Lower lobe of right lung (tissue), 2 donors: ENCODE measurements at regions not wholly inside any gene's neighbourhood (a gene's known extent, or its start where the extent isn't known, plus 50 kb on each side); places are given as distances from the start of the nearest gene placed in this dataset.

Experiments used
- ATAC-seq, 2 donors: fragments of 200-7000 bp; cut with Tn5 transposase; one replicate each; pipeline ENCODE4 v1.9.1; 2020 to 2022; ENCODE audit warnings: mild to moderate bottlenecking in 2 of 2, moderate library complexity in 2 of 2
- DNase-seq: peaks from one replicate; pipeline ENCODE4 v3.0.0-alpha.2; 2020
- H3K27ac ChIP-seq: fragments of 200-600 bp; one replicate; pipeline ENCODE4 v1.8.0; 2022
- H3K27me3 ChIP-seq: fragments of 200-600 bp; one replicate; pipeline ENCODE4 v1.8.0; 2022; ENCODE audit warnings: low read depth
- H3K36me3 ChIP-seq: fragments of 200-600 bp; one replicate; pipeline ENCODE4 v1.8.0; 2022; ENCODE audit warnings: mild to moderate bottlenecking
- H3K4me1 ChIP-seq: fragments of 200-600 bp; one replicate; pipeline ENCODE4 v1.8.0; 2022
- H3K4me3 ChIP-seq: fragments of 200-600 bp; one replicate; pipeline ENCODE4 v1.8.0; 2022; ENCODE audit warnings: mild to moderate bottlenecking
- H3K9me3 ChIP-seq: fragments of 200-600 bp; one replicate; pipeline ENCODE4 v1.8.0; 2022
- CTCF ChIP-seq: fragments of 200-600 bp; IDR thresholded peaks from one replicate; pipeline ENCODE4 v1.8.0; 2022; ENCODE audit warnings: antibody characterized with exemption, mild to moderate bottlenecking
- intact Hi-C: fragments of 100-400 bp; cut with DNase I; formaldehyde crosslinking; loops from one replicate; pipeline ENCODE4 v1.11.0; 2022
- donor health status: DM: no; HTN: yes; CAD: no; lungs with severe emphysema.

DNA sequence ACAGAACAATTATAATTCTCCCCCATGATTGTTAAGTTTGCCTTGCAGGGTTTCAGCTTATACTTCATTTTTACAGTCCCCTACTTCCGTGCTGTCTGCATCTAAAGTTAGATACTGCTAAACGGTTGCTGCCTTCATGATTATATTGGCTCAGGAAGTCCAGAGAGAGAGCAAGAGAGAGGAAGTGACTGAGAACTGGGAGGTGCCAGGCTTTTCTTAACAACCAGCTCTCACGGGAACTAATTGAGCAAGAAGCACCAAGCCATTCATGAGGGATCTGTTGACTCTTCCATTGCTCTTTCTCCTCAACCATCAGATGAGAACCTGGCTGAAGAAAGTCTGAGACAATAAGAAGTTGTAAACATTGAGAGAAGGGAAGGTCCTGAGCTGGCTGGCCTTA, 125.5 kb upstream of the SIX2 start:
- Histone ChIP-seq H3K4me3 (no peak overlapping the region), H3K9me3 (no peaks in the 10 kb centered on the region), H3K27ac (no peak overlapping the region), H3K36me3 (no peaks in the 10 kb centered on the region), H3K4me1 (no peaks in the 10 kb centered on the region), H3K27me3 (no peaks in the 10 kb centered on the region)
- DNase-seq (no peak), ATAC-seq (peak in 1 of 2 donors; percentile 49)
- intact Hi-C loops, result no loop called here
- no peak for TF ChIP-seq CTCF

DNA sequence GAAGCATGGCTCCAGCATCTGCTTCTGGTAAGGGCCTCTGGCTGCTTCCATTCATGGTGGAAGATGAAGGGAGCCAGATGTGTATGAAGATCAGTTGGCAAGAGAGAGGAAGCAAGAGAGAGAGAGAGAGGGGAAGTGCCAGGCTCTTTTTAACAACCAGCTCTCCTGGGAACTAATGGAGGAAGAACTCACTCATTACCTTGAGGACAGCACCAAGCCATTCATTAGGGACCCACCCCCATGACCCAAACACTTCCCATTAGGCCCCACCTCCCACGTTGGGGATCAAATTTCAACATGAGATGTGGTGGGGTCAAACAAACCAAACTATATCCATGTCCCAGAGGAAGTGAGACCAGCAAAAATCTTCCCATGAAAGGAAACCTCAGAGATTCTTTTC, 124.8 kb upstream of the SIX2 start:
- Histone ChIP-seq H3K27me3 (no peaks in the 10 kb centered on the region), H3K4me3 (no peak overlapping the region), H3K36me3 (no peaks in the 10 kb centered on the region), H3K4me1 (no peaks in the 10 kb centered on the region), H3K9me3 (no peaks in the 10 kb centered on the region), H3K27ac (no peak overlapping the region)
- TF ChIP-seq CTCF, result no peak
- DNase-seq, result no peak
- ATAC-seq, result no peak
- intact Hi-C loops, result no loop called here

DNA sequence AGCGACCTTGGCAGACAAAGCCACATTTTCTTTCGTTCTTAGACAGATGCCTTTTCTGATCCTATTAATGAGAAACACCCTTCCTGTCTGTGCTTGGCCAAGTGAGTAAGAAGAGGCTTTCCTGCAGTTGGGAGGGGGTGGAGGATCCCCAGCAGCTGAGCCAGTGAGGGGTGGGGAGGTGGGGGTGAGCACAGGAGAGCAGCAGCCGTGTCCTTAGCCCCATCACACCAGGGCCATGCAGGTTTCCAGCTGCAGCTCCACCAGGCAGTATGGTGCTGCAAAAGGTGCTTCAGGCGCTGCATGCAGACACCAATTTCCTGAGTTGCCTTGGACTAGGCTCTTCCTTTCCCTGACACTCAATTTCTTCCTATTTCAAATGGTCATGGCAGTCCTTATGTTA, 123.3 kb upstream of the SIX2 start:
- no peak overlapping the region for H3K27ac ChIP-seq
- no peak for ATAC-seq
- H3K4me1 ChIP-seq, result no peaks in the 10 kb centered on the region
- no peak for DNase-seq
- H3K9me3 ChIP-seq, result no peaks in the 10 kb centered on the region
- TF ChIP-seq CTCF, result no peak
- H3K4me3 ChIP-seq, result no peak overlapping the region
- no peaks in the 10 kb centered on the region for H3K27me3 ChIP-seq
- intact Hi-C loops, result no loop called here
- no peaks in the 10 kb centered on the region for H3K36me3 ChIP-seq

GRCh38 chr2:45131587-45131986, 122.3 kb upstream of the SIX2 start:
- intact Hi-C loops, result no loop called here
- Histone ChIP-seq H3K27ac (no peak overlapping the region), H3K9me3 (no peaks in the 10 kb centered on the region), H3K36me3 (no peaks in the 10 kb centered on the region), H3K4me1 (no peaks in the 10 kb centered on the region), H3K4me3 (no peak overlapping the region), H3K27me3 (no peaks in the 10 kb centered on the region)
- ATAC-seq (no peak), DNase-seq (no peak)
- no peak for TF ChIP-seq CTCF

- Histone ChIP-seq H3K9me3 (no peaks in the 10 kb centered on the region), H3K4me1 (no peaks in the 10 kb centered on the region), H3K27ac (no peak overlapping the region), H3K4me3 (no peak overlapping the region), H3K27me3 (no peaks in the 10 kb centered on the region), H3K36me3 (no peaks in the 10 kb centered on the region)
- no peak for TF ChIP-seq CTCF
- intact Hi-C loops, result no loop called here
- ATAC-seq (peak; percentile 29 to 50), DNase-seq (no peak)
Measured at GRCh38 chr2:45130736-45131135, 121.5 kb upstream of the SIX2 start.

DNA sequence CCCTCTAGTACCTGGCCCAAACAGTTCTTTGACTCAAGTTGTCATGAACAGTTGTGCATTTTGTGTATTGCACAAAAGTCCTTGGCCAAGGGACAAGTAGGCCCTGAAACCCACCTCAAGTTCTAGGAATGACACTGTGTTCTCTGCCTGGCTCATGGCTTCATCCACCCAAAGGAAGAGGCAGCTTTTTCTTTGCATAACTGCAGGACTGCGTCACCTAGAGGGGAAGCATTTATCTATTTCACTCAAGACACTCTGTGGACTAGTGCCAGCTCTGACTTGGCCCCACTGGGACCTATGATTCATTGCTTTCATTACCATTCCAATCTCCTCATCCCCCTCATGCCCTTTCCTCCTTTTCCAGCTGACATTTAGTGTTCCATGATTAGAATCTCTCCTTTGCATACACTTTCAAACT, 119.3 kb upstream of the SIX2 start:
- intact Hi-C loops, result no loop called here
- no peak for TF ChIP-seq CTCF
- no peak for DNase-seq
- Histone ChIP-seq H3K9me3 (no peaks in the 10 kb centered on the region), H3K4me3 (no peak overlapping the region), H3K36me3 (no peaks in the 10 kb centered on the region), H3K27me3 (no peaks in the 10 kb centered on the region), H3K4me1 (no peaks in the 10 kb centered on the region), H3K27ac (no peak overlapping the region)
- no peak for ATAC-seq
